Immature natural killer cell (primary cell): ENCODE measurements at regions not wholly inside any gene's neighbourhood (a gene's known extent, or its start where the extent isn't known, plus 50 kb on each side); places are given as distances from the start of the nearest gene placed in this dataset.
A peak's percentile ranks its signal among the peaks of the same experiment; 100 is the strongest.

Source experiments
- DNase-seq, 3 donors: peaks; one replicate each; pipeline ENCODE4 v3.0.0; 2022; ENCODE audit warnings: mixed read lengths in 1 of 3
- H3K27ac Mint-ChIP-seq, 6 donors: one replicate each; pipeline ENCODE4 v1.8.0; 2020; ENCODE audit warnings: mixed read lengths in 6 of 6, mild to moderate bottlenecking in 5 of 6, inconsistent platforms in 4 of 6, moderate library complexity in 3 of 6
- H3K27me3 Mint-ChIP-seq, 3 donors: one replicate each; pipeline ENCODE4 v1.8.0; 2020 to 2021; ENCODE audit warnings: low read depth in 3 of 3, mild to moderate bottlenecking in 3 of 3, mixed read lengths in 3 of 3, moderate library complexity in 3 of 3, inconsistent platforms in 1 of 3
- H3K36me3 Mint-ChIP-seq, 3 donors: one replicate each; pipeline ENCODE4 v1.8.0; 2020; ENCODE audit warnings: mixed read lengths in 3 of 3, inconsistent platforms in 2 of 3, mild to moderate bottlenecking in 2 of 3
- H3K4me1 Mint-ChIP-seq, 2 donors: one replicate each; pipeline ENCODE4 v1.8.0; 2020; ENCODE audit warnings: inconsistent platforms in 2 of 2, mild to moderate bottlenecking in 2 of 2, mixed read lengths in 2 of 2, moderate library complexity in 1 of 2
- H3K4me3 Mint-ChIP-seq, 5 donors: one replicate each; pipeline ENCODE4 v1.8.0; 2020; ENCODE audit warnings: mild to moderate bottlenecking in 5 of 5, mixed read lengths in 5 of 5, inconsistent platforms in 3 of 5, moderate library complexity in 3 of 5
- H3K9me3 Mint-ChIP-seq, 6 donors: one replicate each; pipeline ENCODE4 v1.8.0; 2020; ENCODE audit warnings: mild to moderate bottlenecking in 6 of 6, mixed read lengths in 6 of 6, inconsistent platforms in 4 of 6, moderate library complexity in 3 of 6

GRCh38 chr2:19819097-19820065, 82.4 kb downstream of the TTC32 start:
- Mint-ChIP-seq H3K27ac (no peak overlapping the region), H3K4me3 (no peak overlapping the region), H3K9me3 (peaks cover 0 to 3% (median 0%) of the 10 kb centered on the region in 6 donors), H3K4me1 (no peaks in the 10 kb centered on the region), H3K27me3 (peaks cover 4 to 6% (median 4%) of the 10 kb centered on the region in 3 donors), H3K36me3 (no peaks in the 10 kb centered on the region)
- no peak for DNase-seq

GRCh38 chr2:19818543-19818942, 83.2 kb downstream of the TTC32 start:
- H3K4me3 Mint-ChIP-seq, result no peak overlapping the region

GRCh38 chr2:19818039-19818438, 83.7 kb downstream of the TTC32 start:
- Mint-ChIP-seq H3K4me3 (no peak overlapping the region), H3K9me3 (no peaks in the 10 kb centered on the region), H3K4me1 (no peaks in the 10 kb centered on the region), H3K36me3 (no peaks in the 10 kb centered on the region), H3K27ac (peak overlapping the region in 1 of 6 donors; percentile 22), H3K27me3 (peaks cover 2 to 4% (median 4%) of the 10 kb centered on the region in 3 donors)
- no peak for DNase-seq

More at GRCh38 chr2:19818543-19818942, 83.2 kb downstream of the TTC32 start:
- Mint-ChIP-seq H3K27ac (no peak overlapping the region), H3K4me1 (no peaks in the 10 kb centered on the region), H3K9me3 (no peaks in the 10 kb centered on the region), H3K27me3 (peaks cover 2 to 4% (median 4%) of the 10 kb centered on the region in 3 donors), H3K36me3 (no peaks in the 10 kb centered on the region)
- no peak for DNase-seq

GRCh38 chr2:19815746-19816145, 86.0 kb downstream of the TTC32 start:
- peaks cover 0 to 2% (median 0%) of the 10 kb centered on the region in 6 donors for H3K9me3 Mint-ChIP-seq
- H3K4me1 Mint-ChIP-seq, result no peaks in the 10 kb centered on the region
- H3K27me3 Mint-ChIP-seq, result peaks cover 0 to 4% (median 0%) of the 10 kb centered on the region in 3 donors
- H3K27ac Mint-ChIP-seq, result no peak overlapping the region
- H3K4me3 Mint-ChIP-seq, result no peak overlapping the region
- no peak for DNase-seq
- H3K36me3 Mint-ChIP-seq, result no peaks in the 10 kb centered on the region

GRCh38 chr2:19812166-19812565, 89.6 kb downstream of the TTC32 start:
- H3K4me3 Mint-ChIP-seq, result no peak overlapping the region
- no peak for DNase-seq
- H3K9me3 Mint-ChIP-seq, result peaks cover 0 to 4% (median 0%) of the 10 kb centered on the region in 6 donors
- H3K27me3 Mint-ChIP-seq, result peaks cover 0 to 2% (median 0%) of the 10 kb centered on the region in 3 donors
- no peaks in the 10 kb centered on the region for H3K4me1 Mint-ChIP-seq
- no peak overlapping the region for H3K27ac Mint-ChIP-seq
- no peaks in the 10 kb centered on the region for H3K36me3 Mint-ChIP-seq

GRCh38 chr2:19811186-19811585, 90.6 kb downstream of the TTC32 start:
- H3K4me1 Mint-ChIP-seq, result no peaks in the 10 kb centered on the region
- no peak overlapping the region for H3K27ac Mint-ChIP-seq
- H3K27me3 Mint-ChIP-seq, result peaks cover 1 to 5% (median 2%) of the 10 kb centered on the region in 3 donors
- DNase-seq, result no peak
- H3K4me3 Mint-ChIP-seq, result no peak overlapping the region
- H3K36me3 Mint-ChIP-seq, result no peaks in the 10 kb centered on the region
- H3K9me3 Mint-ChIP-seq, result peaks cover 0 to 4% (median 0%) of the 10 kb centered on the region in 6 donors

- Mint-ChIP-seq H3K4me3 (no peak overlapping the region), H3K4me1 (no peaks in the 10 kb centered on the region), H3K9me3 (peaks cover 0 to 4% (median 0%) of the 10 kb centered on the region in 6 donors), H3K27me3 (peaks cover 2 to 5% (median 3%) of the 10 kb centered on the region in 3 donors), H3K36me3 (no peaks in the 10 kb centered on the region), H3K27ac (no peak overlapping the region)
- no peak for DNase-seq
Measured at GRCh38 chr2:19810637-19811036, 91.1 kb downstream of the TTC32 start.

- H3K27me3 Mint-ChIP-seq, result peaks cover 2 to 5% (median 3%) of the 10 kb centered on the region in 3 donors
- no peak overlapping the region for H3K4me3 Mint-ChIP-seq
- no peak for DNase-seq
- H3K27ac Mint-ChIP-seq, result no peak overlapping the region
- no peaks in the 10 kb centered on the region for H3K36me3 Mint-ChIP-seq
- H3K4me1 Mint-ChIP-seq, result no peaks in the 10 kb centered on the region
- peaks cover 0 to 5% (median 0%) of the 10 kb centered on the region in 6 donors for H3K9me3 Mint-ChIP-seq
Measured at GRCh38 chr2:19810148-19810547, 91.6 kb downstream of the TTC32 start.

GRCh38 chr2:19809206-19809605, 92.6 kb downstream of the TTC32 start:
- DNase-seq, result no peak
- no peaks in the 10 kb centered on the region for H3K4me1 Mint-ChIP-seq
- H3K36me3 Mint-ChIP-seq, result no peaks in the 10 kb centered on the region
- peaks cover 2 to 5% (median 3%) of the 10 kb centered on the region in 3 donors for H3K27me3 Mint-ChIP-seq
- H3K4me3 Mint-ChIP-seq, result no peak overlapping the region
- H3K27ac Mint-ChIP-seq, result no peak overlapping the region
- peaks cover 0 to 5% (median 0%) of the 10 kb centered on the region in 6 donors for H3K9me3 Mint-ChIP-seq

GRCh38 chr2:19807866-19808265, 93.9 kb downstream of the TTC32 start:
- no peak overlapping the region for H3K27ac Mint-ChIP-seq
- peaks cover 0 to 6% (median 0%) of the 10 kb centered on the region in 6 donors for H3K9me3 Mint-ChIP-seq
- DNase-seq, result no peak
- H3K4me3 Mint-ChIP-seq, result no peak overlapping the region
- H3K36me3 Mint-ChIP-seq, result no peaks in the 10 kb centered on the region
- H3K27me3 Mint-ChIP-seq, result peaks cover 2 to 5% (median 4%) of the 10 kb centered on the region in 3 donors
- no peaks in the 10 kb centered on the region for H3K4me1 Mint-ChIP-seq

- no peaks in the 10 kb centered on the region for H3K4me1 Mint-ChIP-seq
- H3K36me3 Mint-ChIP-seq, result no peaks in the 10 kb centered on the region
- H3K27me3 Mint-ChIP-seq, result peaks cover 2 to 5% (median 4%) of the 10 kb centered on the region in 3 donors
- no peak for DNase-seq
- no peak overlapping the region for H3K27ac Mint-ChIP-seq
- peaks cover 0 to 5% (median 0%) of the 10 kb centered on the region in 6 donors for H3K9me3 Mint-ChIP-seq
- H3K4me3 Mint-ChIP-seq, result no peak overlapping the region
Measured at GRCh38 chr2:19807346-19807745, 94.4 kb downstream of the TTC32 start.

GRCh38 chr2:19806591-19806990, 95.2 kb downstream of the TTC32 start:
- Mint-ChIP-seq H3K27ac (no peak overlapping the region), H3K36me3 (no peaks in the 10 kb centered on the region)

GRCh38 chr2:19806131-19806530, 95.7 kb downstream of the TTC32 start:
- Mint-ChIP-seq H3K4me3 (no peak overlapping the region), H3K27ac (no peak overlapping the region), H3K9me3 (peaks cover 0 to 5% (median 0%) of the 10 kb centered on the region in 6 donors), H3K36me3 (no peaks in the 10 kb centered on the region), H3K4me1 (no peaks in the 10 kb centered on the region), H3K27me3 (peaks cover 4 to 5% (median 5%) of the 10 kb centered on the region in 3 donors)
- no peak for DNase-seq

More at GRCh38 chr2:19806591-19806990, 95.2 kb downstream of the TTC32 start:
- Mint-ChIP-seq H3K4me1 (no peaks in the 10 kb centered on the region), H3K27me3 (peaks cover 4 to 5% (median 5%) of the 10 kb centered on the region in 3 donors), H3K9me3 (peaks cover 0 to 5% (median 0%) of the 10 kb centered on the region in 6 donors), H3K4me3 (no peak overlapping the region)
- DNase-seq, result no peak

GRCh38 chr2:19805266-19805665, 96.5 kb downstream of the TTC32 start:
- Mint-ChIP-seq H3K27me3 (peaks cover 4 to 5% (median 5%) of the 10 kb centered on the region in 3 donors), H3K4me3 (no peak overlapping the region), H3K36me3 (no peaks in the 10 kb centered on the region), H3K4me1 (no peaks in the 10 kb centered on the region), H3K27ac (no peak overlapping the region), H3K9me3 (peaks cover 0 to 5% (median 0%) of the 10 kb centered on the region in 6 donors)
- DNase-seq, result no peak
